Activated T-cell treated with anti-CD3 and anti-CD28 coated beads, Interleukin-2, amount 50 U/mL, for 4 hours (primary cell): ENCODE measurements at regions not wholly inside any gene's neighbourhood (a gene's known extent, or its start where the extent isn't known, plus 50 kb on each side); places are given as distances from the start of the nearest gene placed in this dataset.

Experiments
- ATAC-seq, 2 donors: fragments of 200-7000 bp; cut with Tn5 transposase; one replicate each; pipeline ENCODE4 v1.10.0; 2021
- DNase-seq: peaks from one replicate; pipeline ENCODE4 v3.0.0-alpha.2; 2020
- H3K27me3 Mint-ChIP-seq: one replicate; pipeline ENCODE4 v1.8.0; 2021; ENCODE audit warnings: low read depth, mixed read lengths
- H3K36me3 Mint-ChIP-seq: one replicate; pipeline ENCODE4 v1.8.0; 2022; ENCODE audit warnings: mixed read lengths; ENCODE audit not compliant: insufficient read depth
- H3K4me1 Mint-ChIP-seq: one replicate; pipeline ENCODE4 v1.8.0; 2021; ENCODE audit warnings: low read depth, mixed read lengths
- H3K4me3 Mint-ChIP-seq: one replicate; pipeline ENCODE4 v1.8.0; 2021; ENCODE audit warnings: mild to moderate bottlenecking, moderate library complexity, mixed read lengths
- H3K9me3 Mint-ChIP-seq: one replicate; pipeline ENCODE4 v1.8.0; 2021; ENCODE audit warnings: mixed read lengths

- Mint-ChIP-seq H3K9me3 (peaks cover 31% of the 10 kb centered on the region), H3K4me1 (no peaks in the 10 kb centered on the region), H3K27me3 (no peaks in the 10 kb centered on the region), H3K4me3 (no peak overlapping the region), H3K36me3 (no peaks in the 10 kb centered on the region)
- ATAC-seq = no peak
- no peak for DNase-seq
These were observed 2098.7 kb upstream of the WWC1 start for GRCh38 chr5:166192696-166193095.

- H3K27me3 Mint-ChIP-seq = no peaks in the 10 kb centered on the region
- no peaks in the 10 kb centered on the region for H3K4me1 Mint-ChIP-seq
- DNase-seq (no peak), ATAC-seq (no peak)
- peaks cover 17% of the 10 kb centered on the region for H3K9me3 Mint-ChIP-seq
- H3K36me3 Mint-ChIP-seq = no peaks in the 10 kb centered on the region
- no peak overlapping the region for H3K4me3 Mint-ChIP-seq
These were observed 2095.5 kb upstream of the WWC1 start for GRCh38 chr5:166195981-166196380.

- ATAC-seq (no peak), DNase-seq (no peak)
- Mint-ChIP-seq H3K4me1 (no peaks in the 10 kb centered on the region), H3K4me3 (no peak overlapping the region), H3K9me3 (peaks cover 10% of the 10 kb centered on the region), H3K27me3 (no peaks in the 10 kb centered on the region), H3K36me3 (no peaks in the 10 kb centered on the region)
These were observed 2090.9 kb upstream of the WWC1 start for GRCh38 chr5:166200532-166200931.

GRCh38 chr5:166211640-166212039 is 2079.8 kb upstream of the WWC1 start:
- ATAC-seq = no peak
- no peaks in the 10 kb centered on the region for H3K27me3 Mint-ChIP-seq
- no peaks in the 10 kb centered on the region for H3K4me1 Mint-ChIP-seq
- no peak for DNase-seq
- no peaks in the 10 kb centered on the region for H3K36me3 Mint-ChIP-seq
- H3K9me3 Mint-ChIP-seq = peaks cover 13% of the 10 kb centered on the region
- no peak overlapping the region for H3K4me3 Mint-ChIP-seq

GRCh38 chr5:166236327-166236726 is 2055.1 kb upstream of the WWC1 start:
- H3K27me3 Mint-ChIP-seq = no peaks in the 10 kb centered on the region

GRCh38 chr5:166240705-166241104 is 2050.7 kb upstream of the WWC1 start:
- Mint-ChIP-seq H3K4me1 (no peaks in the 10 kb centered on the region), H3K36me3 (no peaks in the 10 kb centered on the region), H3K9me3 (peaks cover 27% of the 10 kb centered on the region), H3K4me3 (no peak overlapping the region), H3K27me3 (no peaks in the 10 kb centered on the region)
- DNase-seq (no peak), ATAC-seq (no peak)

More at GRCh38 chr5:166236327-166236726, 2055.1 kb upstream of the WWC1 start:
- no peaks in the 10 kb centered on the region for H3K4me1 Mint-ChIP-seq
- no peaks in the 10 kb centered on the region for H3K36me3 Mint-ChIP-seq
- peaks cover 32% of the 10 kb centered on the region for H3K9me3 Mint-ChIP-seq
- H3K4me3 Mint-ChIP-seq = no peak overlapping the region
- no peak for ATAC-seq
- DNase-seq = no peak

GRCh38 chr5:166245556-166245955 is 2045.9 kb upstream of the WWC1 start:
- Mint-ChIP-seq H3K9me3 (peaks cover 19% of the 10 kb centered on the region), H3K36me3 (no peaks in the 10 kb centered on the region), H3K4me1 (no peaks in the 10 kb centered on the region), H3K27me3 (no peaks in the 10 kb centered on the region), H3K4me3 (no peak overlapping the region)
- no peak for DNase-seq
- ATAC-seq = no peak

GRCh38 chr5:166251786-166252185 is 2039.7 kb upstream of the WWC1 start:
- Mint-ChIP-seq H3K9me3 (peaks cover 7% of the 10 kb centered on the region), H3K36me3 (no peaks in the 10 kb centered on the region), H3K4me1 (no peaks in the 10 kb centered on the region), H3K4me3 (no peak overlapping the region), H3K27me3 (no peaks in the 10 kb centered on the region)
- no peak for ATAC-seq
- no peak for DNase-seq

GRCh38 chr5:166257661-166258060 is 2033.8 kb upstream of the WWC1 start:
- H3K9me3 Mint-ChIP-seq = peaks cover 4% of the 10 kb centered on the region
- H3K4me3 Mint-ChIP-seq = no peak overlapping the region
- no peaks in the 10 kb centered on the region for H3K36me3 Mint-ChIP-seq
- no peak for ATAC-seq
- no peaks in the 10 kb centered on the region for H3K4me1 Mint-ChIP-seq
- no peaks in the 10 kb centered on the region for H3K27me3 Mint-ChIP-seq
- no peak for DNase-seq

- no peak for ATAC-seq
- no peaks in the 10 kb centered on the region for H3K27me3 Mint-ChIP-seq
- DNase-seq = no peak
- H3K4me1 Mint-ChIP-seq = no peaks in the 10 kb centered on the region
- H3K4me3 Mint-ChIP-seq = no peak overlapping the region
- H3K36me3 Mint-ChIP-seq = no peaks in the 10 kb centered on the region
- peaks cover 15% of the 10 kb centered on the region for H3K9me3 Mint-ChIP-seq
These were observed 2029.0 kb upstream of the WWC1 start for GRCh38 chr5:166262395-166262794.

GRCh38 chr5:166267907-166268306 is 2023.5 kb upstream of the WWC1 start:
- DNase-seq (no peak), ATAC-seq (no peak)
- Mint-ChIP-seq H3K9me3 (peaks cover 11% of the 10 kb centered on the region), H3K36me3 (no peaks in the 10 kb centered on the region), H3K27me3 (no peaks in the 10 kb centered on the region), H3K4me3 (no peak overlapping the region), H3K4me1 (no peaks in the 10 kb centered on the region)

- no peaks in the 10 kb centered on the region for H3K27me3 Mint-ChIP-seq
- ATAC-seq (no peak), DNase-seq (no peak)
- H3K9me3 Mint-ChIP-seq = peaks cover 9% of the 10 kb centered on the region
- no peaks in the 10 kb centered on the region for H3K4me1 Mint-ChIP-seq
- no peak overlapping the region for H3K4me3 Mint-ChIP-seq
- H3K36me3 Mint-ChIP-seq = no peaks in the 10 kb centered on the region
These were observed 2020.7 kb upstream of the WWC1 start for GRCh38 chr5:166270712-166271111.

- Mint-ChIP-seq H3K4me1 (no peaks in the 10 kb centered on the region), H3K9me3 (peaks cover 25% of the 10 kb centered on the region)
These were observed 2015.4 kb upstream of the WWC1 start for GRCh38 chr5:166276006-166276405.

GRCh38 chr5:166279828-166280227 is 2011.6 kb upstream of the WWC1 start:
- H3K4me1 Mint-ChIP-seq = no peaks in the 10 kb centered on the region
- no peak for ATAC-seq
- no peak for DNase-seq
- H3K9me3 Mint-ChIP-seq = peaks cover 27% of the 10 kb centered on the region
- H3K27me3 Mint-ChIP-seq = no peaks in the 10 kb centered on the region
- no peak overlapping the region for H3K4me3 Mint-ChIP-seq
- H3K36me3 Mint-ChIP-seq = no peaks in the 10 kb centered on the region

More at GRCh38 chr5:166276006-166276405, 2015.4 kb upstream of the WWC1 start:
- H3K27me3 Mint-ChIP-seq = no peaks in the 10 kb centered on the region
- H3K36me3 Mint-ChIP-seq = no peaks in the 10 kb centered on the region
- ATAC-seq = no peak
- H3K4me3 Mint-ChIP-seq = no peak overlapping the region
- no peak for DNase-seq

GRCh38 chr5:166281433-166281832 is 2010.0 kb upstream of the WWC1 start:
- H3K4me3 Mint-ChIP-seq = no peak overlapping the region

GRCh38 chr5:166282939-166283338 is 2008.5 kb upstream of the WWC1 start:
- no peaks in the 10 kb centered on the region for H3K27me3 Mint-ChIP-seq
- no peak for DNase-seq
- H3K4me1 Mint-ChIP-seq = no peaks in the 10 kb centered on the region
- H3K4me3 Mint-ChIP-seq = no peak overlapping the region
- H3K36me3 Mint-ChIP-seq = no peaks in the 10 kb centered on the region
- peaks cover 16% of the 10 kb centered on the region for H3K9me3 Mint-ChIP-seq
- no peak for ATAC-seq

More at GRCh38 chr5:166281433-166281832, 2010.0 kb upstream of the WWC1 start:
- ATAC-seq (no peak), DNase-seq (no peak)
- no peaks in the 10 kb centered on the region for H3K36me3 Mint-ChIP-seq
- H3K9me3 Mint-ChIP-seq = peaks cover 18% of the 10 kb centered on the region
- H3K27me3 Mint-ChIP-seq = no peaks in the 10 kb centered on the region
- no peaks in the 10 kb centered on the region for H3K4me1 Mint-ChIP-seq
